Activated T-helper 17 cell treated with anti-CD3 and anti-CD28 coated beads, Interleukin-2, amount 50 U/mL, for 72 hours (primary cell): ENCODE measurements at regions not wholly inside any gene's neighbourhood (a gene's known extent, or its start where the extent isn't known, plus 50 kb on each side); places are given as distances from the start of the nearest gene placed in this dataset.

ENCODE experiments used
- ATAC-seq: fragments of 150-1000 bp; cut with Tn5 transposase; replicated peaks from 2 replicates; pipeline ENCODE4 v1.10.0; 2021; ENCODE audit warnings: mild to moderate bottlenecking, moderate library complexity
- H3K27ac Mint-ChIP-seq: one replicate; pipeline ENCODE4 v1.8.0; 2022; ENCODE audit warnings: mixed read lengths
- H3K27me3 Mint-ChIP-seq: one replicate; pipeline ENCODE4 v1.8.0; 2022; ENCODE audit warnings: mixed read lengths
- H3K36me3 Mint-ChIP-seq: one replicate; pipeline ENCODE4 v1.8.0; 2022; ENCODE audit warnings: low read depth, mild to moderate bottlenecking, mixed read lengths
- H3K4me1 Mint-ChIP-seq: one replicate; pipeline ENCODE4 v1.8.0; 2022; ENCODE audit warnings: mixed read lengths
- H3K4me3 Mint-ChIP-seq: one replicate; pipeline ENCODE4 v1.8.0; 2022; ENCODE audit warnings: mild to moderate bottlenecking, mixed read lengths
- H3K9me3 Mint-ChIP-seq: one replicate; pipeline ENCODE4 v1.8.0; 2022; ENCODE audit warnings: mixed read lengths

DNA sequence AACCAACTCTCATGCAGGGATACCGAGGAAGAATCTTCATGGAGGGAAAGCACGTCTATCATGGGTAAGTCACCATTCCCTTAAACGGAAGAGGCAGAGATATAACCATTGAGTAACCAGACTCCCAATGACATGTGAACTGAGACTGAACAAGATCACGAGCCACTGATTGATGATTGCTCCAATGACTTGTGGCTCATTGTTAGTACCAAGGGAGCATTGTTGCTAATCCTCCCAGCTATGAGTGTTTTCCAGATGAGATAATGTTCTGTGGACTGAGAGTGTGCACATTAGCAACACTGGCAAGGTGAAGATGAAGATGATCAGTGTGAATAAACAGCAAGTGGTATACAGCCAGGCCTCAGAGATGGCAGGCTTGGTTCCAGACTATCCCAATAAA, 219.2 kb upstream of the MAP3K1 start:
- Mint-ChIP-seq H3K36me3 (no peaks in the 10 kb centered on the region), H3K27me3 (no peaks in the 10 kb centered on the region), H3K4me3 (no peak overlapping the region), H3K4me1 (peaks cover 19% of the 10 kb centered on the region), H3K9me3 (no peaks in the 10 kb centered on the region), H3K27ac (no peak overlapping the region)
- ATAC-seq: no peak

DNA sequence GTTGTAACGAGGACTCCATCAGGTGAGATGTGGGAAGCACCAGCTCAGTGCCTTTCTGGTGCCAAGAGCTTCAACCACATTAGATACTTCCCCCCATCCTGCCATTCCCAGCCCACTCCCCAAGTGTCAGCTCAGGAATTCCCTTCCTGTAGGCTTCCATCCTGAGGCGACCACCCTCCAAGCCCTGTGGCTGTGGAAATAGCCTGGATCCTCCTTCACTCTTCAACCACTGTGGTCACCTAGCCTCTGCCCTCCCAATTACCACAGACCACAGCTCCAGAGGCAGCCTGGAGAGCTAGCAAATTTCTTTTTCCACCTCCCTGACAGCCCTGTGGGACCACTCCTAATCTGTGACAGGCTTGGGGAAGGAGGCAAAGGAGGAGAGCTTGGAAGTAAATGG, 219.8 kb upstream of the MAP3K1 start:
- H3K27ac Mint-ChIP-seq: no peak overlapping the region
- H3K9me3 Mint-ChIP-seq: no peaks in the 10 kb centered on the region
- no peak for ATAC-seq
- no peaks in the 10 kb centered on the region for H3K36me3 Mint-ChIP-seq
- H3K4me1 Mint-ChIP-seq: peaks cover 16% of the 10 kb centered on the region
- H3K27me3 Mint-ChIP-seq: no peaks in the 10 kb centered on the region
- H3K4me3 Mint-ChIP-seq: no peak overlapping the region

DNA sequence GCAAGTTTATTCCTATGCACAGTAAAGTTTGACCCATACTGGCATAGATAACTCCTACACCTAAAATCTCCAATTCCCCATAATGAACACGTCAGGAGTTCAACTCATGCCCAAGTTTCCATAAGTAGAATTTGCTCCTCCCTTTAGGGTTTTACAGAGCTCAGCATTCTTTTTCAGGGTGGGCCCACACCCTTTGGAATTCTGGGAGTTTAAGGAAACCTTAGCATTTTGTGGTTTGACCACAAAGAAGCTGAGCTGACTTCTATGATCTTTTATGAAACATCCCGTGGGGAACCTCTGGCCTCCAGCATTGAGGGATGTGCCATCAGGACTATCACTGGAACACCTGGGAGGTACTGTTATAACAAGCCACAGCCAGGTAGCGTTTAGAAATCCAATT, 220.6 kb upstream of the MAP3K1 start:
- no peak overlapping the region for H3K4me3 Mint-ChIP-seq
- no peaks in the 10 kb centered on the region for H3K27me3 Mint-ChIP-seq
- no peak for ATAC-seq
- H3K4me1 Mint-ChIP-seq: peaks cover 16% of the 10 kb centered on the region
- no peaks in the 10 kb centered on the region for H3K9me3 Mint-ChIP-seq
- H3K36me3 Mint-ChIP-seq: no peaks in the 10 kb centered on the region
- H3K27ac Mint-ChIP-seq: no peak overlapping the region

DNA sequence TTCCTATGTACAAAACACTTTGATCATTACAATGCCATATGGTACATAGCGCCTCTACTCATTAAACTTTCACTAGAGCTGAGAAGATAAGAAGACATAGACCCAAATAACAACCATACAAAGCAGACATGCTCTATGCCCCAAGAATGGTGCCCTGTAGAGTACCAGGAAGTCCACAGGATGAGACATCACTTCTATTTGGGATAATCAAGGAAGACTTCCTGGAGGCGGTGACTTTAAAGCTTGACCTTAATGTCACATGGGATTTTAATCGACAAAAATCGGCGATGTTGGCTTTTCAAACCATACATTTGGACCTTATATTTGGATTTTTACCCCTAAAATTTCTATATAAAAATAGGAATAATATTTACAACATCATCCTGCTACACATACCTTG, 224.3 kb upstream of the MAP3K1 start:
- H3K4me1 Mint-ChIP-seq: peaks cover 29% of the 10 kb centered on the region
- no peak overlapping the region for H3K4me3 Mint-ChIP-seq
- no peaks in the 10 kb centered on the region for H3K27me3 Mint-ChIP-seq
- no peak for ATAC-seq
- H3K9me3 Mint-ChIP-seq: peaks cover 5% of the 10 kb centered on the region
- H3K36me3 Mint-ChIP-seq: no peaks in the 10 kb centered on the region
- H3K27ac Mint-ChIP-seq: no peak overlapping the region

DNA sequence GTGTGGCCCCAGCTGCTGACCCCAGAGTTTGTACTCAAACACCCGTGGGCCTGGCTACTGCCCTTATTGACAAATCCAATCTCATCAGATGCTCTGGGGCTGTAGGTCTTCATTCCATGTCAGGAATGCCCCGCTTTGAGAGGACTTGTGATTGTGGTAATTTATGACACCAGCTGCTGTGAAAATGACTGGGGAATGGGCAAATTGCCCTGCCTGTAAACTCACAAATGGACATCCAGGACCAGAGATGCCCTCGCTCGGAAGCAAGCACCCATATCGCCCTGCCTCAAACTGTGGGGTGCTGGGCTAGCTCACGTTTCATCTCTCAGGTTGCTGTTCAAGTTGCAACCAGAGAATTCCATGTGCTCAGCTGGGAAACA, 225.9 kb upstream of the MAP3K1 start:
- H3K27ac Mint-ChIP-seq: peak overlapping the region; percentile 85
- H3K27me3 Mint-ChIP-seq: no peaks in the 10 kb centered on the region
- H3K36me3 Mint-ChIP-seq: no peaks in the 10 kb centered on the region
- peaks cover 5% of the 10 kb centered on the region for H3K9me3 Mint-ChIP-seq
- H3K4me1 Mint-ChIP-seq: peaks cover 35% of the 10 kb centered on the region
- ATAC-seq: no peak
- H3K4me3 Mint-ChIP-seq: peak overlapping the region; percentile 50

DNA sequence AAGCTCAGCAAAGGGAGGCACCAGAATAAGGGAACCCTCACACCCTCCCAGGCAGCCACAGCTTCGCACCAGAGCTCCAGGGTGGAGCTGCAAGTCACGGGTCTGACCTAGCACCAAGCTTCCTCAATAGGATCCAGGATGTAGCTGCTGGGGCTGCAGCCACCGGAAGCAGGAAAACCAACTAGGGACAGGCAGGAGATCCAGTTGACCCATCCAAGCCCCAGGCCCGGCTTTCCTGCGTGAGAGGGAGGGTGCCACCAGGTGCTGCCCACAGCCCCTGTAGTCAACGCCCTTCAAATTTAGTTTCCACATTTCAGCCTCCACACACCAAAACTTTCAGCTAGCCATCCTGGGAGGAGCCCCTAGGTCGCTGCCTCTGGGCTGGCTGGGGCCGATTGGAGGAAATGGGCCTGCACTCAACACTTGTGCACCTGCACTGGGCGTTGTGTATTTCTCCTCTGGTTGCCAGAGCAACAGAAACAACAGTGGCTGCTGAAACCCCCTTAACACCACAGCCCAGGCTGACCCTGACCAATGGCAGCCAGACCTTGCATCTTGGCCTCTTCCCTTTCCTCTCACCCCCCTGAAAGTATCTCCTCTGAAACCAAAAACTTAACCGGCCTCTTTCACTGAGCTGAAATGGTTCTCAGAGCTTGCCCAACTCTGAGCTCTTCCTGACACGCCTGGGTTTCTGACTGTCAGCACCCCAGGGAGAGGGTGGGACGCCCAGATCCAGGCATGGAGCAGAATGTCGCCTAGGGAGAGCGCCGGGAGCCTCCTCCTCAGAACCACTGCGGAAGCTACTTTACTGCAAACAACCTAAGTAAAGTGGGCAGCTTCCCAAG, 226.5 kb upstream of the MAP3K1 start:
- Mint-ChIP-seq H3K9me3 (peaks cover 5% of the 10 kb centered on the region), H3K27me3 (no peaks in the 10 kb centered on the region), H3K4me3 (peak overlapping the region; percentile 50), H3K36me3 (no peaks in the 10 kb centered on the region), H3K27ac (peak overlapping the region; percentile 85), H3K4me1 (peaks cover 33% of the 10 kb centered on the region)
- ATAC-seq: peak; percentile 81

DNA sequence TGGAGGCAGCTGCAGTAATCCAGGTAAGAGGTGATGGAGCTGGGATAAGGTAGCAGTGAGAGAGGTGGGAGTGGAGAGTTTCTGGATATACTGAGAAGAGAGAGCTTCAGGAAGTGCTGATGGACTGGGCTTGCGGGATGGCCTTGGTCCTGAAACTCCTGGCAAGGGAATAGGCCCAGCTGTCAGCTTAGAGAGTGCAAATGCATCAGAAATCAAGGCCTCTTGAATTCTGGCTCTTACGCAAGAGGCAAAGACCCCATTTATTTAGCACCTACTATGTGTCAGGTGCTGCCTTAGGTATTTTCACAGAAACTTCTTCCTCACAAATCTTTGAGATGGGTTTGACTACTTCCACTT, 227.2 kb upstream of the MAP3K1 start:
- peaks cover 5% of the 10 kb centered on the region for H3K9me3 Mint-ChIP-seq
- peaks cover 30% of the 10 kb centered on the region for H3K4me1 Mint-ChIP-seq
- peak overlapping the region; percentile 61 for H3K27ac Mint-ChIP-seq
- no peak for ATAC-seq
- peak overlapping the region; percentile 50 for H3K4me3 Mint-ChIP-seq
- no peaks in the 10 kb centered on the region for H3K27me3 Mint-ChIP-seq
- no peaks in the 10 kb centered on the region for H3K36me3 Mint-ChIP-seq

DNA sequence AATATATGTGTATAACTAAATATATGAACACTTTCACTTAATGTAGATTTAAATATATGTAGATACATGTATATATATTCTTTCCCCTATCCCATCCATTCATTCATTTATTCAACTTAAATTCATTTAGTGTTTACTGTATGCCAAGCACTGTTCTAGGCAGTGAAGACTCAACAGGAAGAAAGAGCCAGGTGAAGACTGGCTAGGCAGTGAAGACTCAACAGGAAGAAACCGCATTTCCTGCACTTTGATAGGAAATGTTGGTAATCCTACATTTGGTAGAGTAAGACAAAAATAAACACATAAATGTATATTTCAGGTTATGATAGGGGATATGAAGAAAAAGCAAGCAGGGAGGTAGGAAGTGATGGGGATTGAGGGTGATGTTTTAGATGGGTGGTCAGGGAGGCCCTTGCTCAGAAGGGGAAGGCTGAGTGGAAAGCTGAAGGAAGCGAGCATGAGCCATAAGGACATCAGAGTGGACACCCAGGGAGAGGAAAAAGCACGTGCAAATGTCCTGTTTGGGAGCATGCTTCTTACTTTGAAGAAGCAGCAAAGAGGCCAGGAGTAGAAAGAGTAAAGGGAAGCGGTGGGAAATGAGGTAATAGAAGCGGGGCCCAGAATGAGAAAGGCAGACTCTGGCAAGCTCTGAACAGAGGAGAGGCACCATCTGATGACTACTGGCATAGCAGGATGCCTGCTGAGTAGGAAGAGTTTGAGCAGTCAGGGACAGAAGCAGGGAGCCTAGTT, 227.8 kb upstream of the MAP3K1 start:
- Mint-ChIP-seq H3K9me3 (peaks cover 5% of the 10 kb centered on the region), H3K4me1 (peaks cover 30% of the 10 kb centered on the region), H3K4me3 (peak overlapping the region; percentile 50), H3K36me3 (no peaks in the 10 kb centered on the region), H3K27me3 (no peaks in the 10 kb centered on the region), H3K27ac (peak overlapping the region; percentile 61)
- no peak for ATAC-seq

DNA sequence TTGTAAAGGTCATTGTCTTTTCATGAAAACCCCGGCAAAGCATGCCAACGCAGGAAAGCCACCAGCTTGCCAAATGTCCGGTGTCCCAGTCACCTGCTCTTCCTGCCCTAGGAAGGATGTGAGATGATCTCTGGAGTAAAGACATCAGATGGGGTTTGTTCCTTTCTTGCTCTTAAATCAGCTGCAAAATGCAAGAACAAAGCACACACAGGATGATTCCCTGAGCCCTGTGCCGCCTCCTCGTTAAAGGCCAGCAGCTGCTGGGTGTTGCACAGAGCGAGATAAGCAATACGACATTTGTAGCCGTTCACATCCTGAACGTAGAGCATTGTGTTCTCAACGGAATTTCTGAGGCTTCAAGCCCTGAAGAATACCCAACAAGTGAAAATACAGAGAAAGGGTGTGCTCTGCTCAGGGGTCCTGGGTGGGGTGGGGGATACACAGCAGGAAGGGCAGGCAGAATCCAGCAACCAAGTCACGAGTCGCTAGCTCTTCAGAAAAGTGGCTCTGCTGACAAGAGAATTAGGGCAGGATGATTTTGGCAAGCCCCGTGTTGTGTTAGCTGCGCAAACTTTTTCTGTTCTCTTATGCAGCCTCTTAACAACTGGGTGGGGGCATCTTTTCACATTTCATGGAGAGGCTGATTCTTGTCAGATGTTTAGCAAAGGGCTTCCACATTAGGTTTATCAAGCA, 229.2 kb upstream of the MAP3K1 start:
- no peak overlapping the region for H3K27ac Mint-ChIP-seq
- ATAC-seq: no peak
- no peaks in the 10 kb centered on the region for H3K36me3 Mint-ChIP-seq
- H3K4me3 Mint-ChIP-seq: peak overlapping the region; percentile 50
- H3K4me1 Mint-ChIP-seq: peaks cover 30% of the 10 kb centered on the region
- no peaks in the 10 kb centered on the region for H3K27me3 Mint-ChIP-seq
- H3K9me3 Mint-ChIP-seq: peaks cover 5% of the 10 kb centered on the region

DNA sequence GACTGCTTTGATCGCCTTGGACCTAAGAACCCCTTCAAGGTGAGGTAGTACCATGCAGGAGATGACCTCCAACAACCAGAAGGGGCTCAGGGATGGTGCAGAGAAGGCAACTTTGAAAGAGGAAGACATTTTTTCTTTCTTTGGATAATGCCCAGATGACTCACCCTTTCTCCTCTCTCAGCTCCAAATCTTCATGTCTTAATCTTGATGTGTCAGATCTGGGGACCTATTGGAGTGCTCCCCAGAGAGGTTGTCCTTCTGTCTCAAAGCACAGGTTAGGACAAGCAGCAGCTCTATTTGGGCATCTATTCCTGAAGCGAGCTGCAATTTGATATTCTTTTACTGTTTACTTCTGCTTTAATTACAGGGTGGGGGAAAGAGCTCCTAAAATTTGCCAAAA, 229.9 kb upstream of the MAP3K1 start:
- peaks cover 5% of the 10 kb centered on the region for H3K9me3 Mint-ChIP-seq
- H3K4me1 Mint-ChIP-seq: peaks cover 30% of the 10 kb centered on the region
- no peak overlapping the region for H3K27ac Mint-ChIP-seq
- no peak overlapping the region for H3K4me3 Mint-ChIP-seq
- no peaks in the 10 kb centered on the region for H3K36me3 Mint-ChIP-seq
- no peak for ATAC-seq
- H3K27me3 Mint-ChIP-seq: no peaks in the 10 kb centered on the region

DNA sequence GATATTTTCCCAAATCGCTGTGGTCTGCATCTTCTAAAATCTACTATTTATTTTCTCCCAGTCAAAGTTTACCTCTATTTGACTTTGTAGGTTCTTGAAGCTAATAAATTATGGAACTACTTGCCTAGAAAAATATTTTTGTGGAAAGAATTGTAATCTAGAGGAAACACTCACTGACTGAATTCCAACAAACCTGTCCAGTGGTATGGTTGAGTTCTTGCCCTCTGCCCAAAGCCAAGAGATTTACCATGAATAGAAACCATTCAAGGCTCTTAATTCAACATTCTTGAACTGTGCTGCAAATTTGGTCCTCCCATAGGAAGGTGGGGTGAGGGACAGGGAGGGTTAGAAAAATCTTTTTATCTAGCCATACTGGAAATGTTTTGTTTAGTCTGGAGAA, 233.9 kb upstream of the MAP3K1 start:
- no peak overlapping the region for H3K4me3 Mint-ChIP-seq
- no peaks in the 10 kb centered on the region for H3K9me3 Mint-ChIP-seq
- H3K4me1 Mint-ChIP-seq: peaks cover 9% of the 10 kb centered on the region
- H3K27me3 Mint-ChIP-seq: no peaks in the 10 kb centered on the region
- H3K36me3 Mint-ChIP-seq: no peaks in the 10 kb centered on the region
- ATAC-seq: no peak
- no peak overlapping the region for H3K27ac Mint-ChIP-seq

DNA sequence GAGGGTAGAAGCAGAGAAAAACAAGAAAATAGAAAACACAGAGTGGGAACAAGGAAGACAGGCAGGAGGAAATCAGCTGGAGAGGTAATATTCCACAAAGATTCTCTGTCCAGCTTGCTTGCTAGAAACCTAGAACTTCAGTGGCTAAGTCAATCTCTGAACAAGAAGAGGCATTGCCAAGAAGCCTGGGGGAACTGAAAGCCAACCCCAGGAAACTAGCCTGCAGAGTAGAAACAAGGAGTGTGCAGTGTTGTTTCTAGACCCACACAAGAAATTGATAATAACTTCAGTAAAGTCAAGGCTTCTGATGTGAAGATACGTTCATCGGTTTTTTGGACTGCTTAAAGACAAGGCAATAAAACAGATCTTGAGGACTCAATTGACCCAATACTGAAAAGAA, 234.5 kb upstream of the MAP3K1 start:
- H3K36me3 Mint-ChIP-seq: no peaks in the 10 kb centered on the region
- no peak overlapping the region for H3K4me3 Mint-ChIP-seq
- H3K9me3 Mint-ChIP-seq: no peaks in the 10 kb centered on the region
- no peak overlapping the region for H3K27ac Mint-ChIP-seq
- ATAC-seq: no peak
- H3K4me1 Mint-ChIP-seq: peaks cover 6% of the 10 kb centered on the region
- no peaks in the 10 kb centered on the region for H3K27me3 Mint-ChIP-seq

DNA sequence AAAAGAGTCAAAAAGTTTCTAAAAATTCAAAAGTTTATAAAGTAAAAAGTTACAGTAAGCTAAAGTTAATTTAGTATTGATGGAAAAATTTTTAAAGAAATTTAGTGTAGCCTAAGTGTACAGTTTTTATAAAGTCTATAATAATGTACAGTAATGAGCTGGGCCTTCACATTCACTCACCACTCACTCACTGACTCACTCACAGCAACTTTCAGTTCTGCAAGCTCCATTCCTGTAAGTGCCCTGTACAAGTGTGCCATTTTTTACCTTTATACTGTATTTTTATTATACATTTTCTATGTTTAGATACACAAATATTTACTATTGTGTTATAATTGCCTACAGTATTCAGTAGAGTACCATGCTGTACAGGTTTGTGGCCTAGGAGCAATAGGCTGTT, 239.5 kb upstream of the MAP3K1 start:
- peak; percentile 86 for ATAC-seq

DNA sequence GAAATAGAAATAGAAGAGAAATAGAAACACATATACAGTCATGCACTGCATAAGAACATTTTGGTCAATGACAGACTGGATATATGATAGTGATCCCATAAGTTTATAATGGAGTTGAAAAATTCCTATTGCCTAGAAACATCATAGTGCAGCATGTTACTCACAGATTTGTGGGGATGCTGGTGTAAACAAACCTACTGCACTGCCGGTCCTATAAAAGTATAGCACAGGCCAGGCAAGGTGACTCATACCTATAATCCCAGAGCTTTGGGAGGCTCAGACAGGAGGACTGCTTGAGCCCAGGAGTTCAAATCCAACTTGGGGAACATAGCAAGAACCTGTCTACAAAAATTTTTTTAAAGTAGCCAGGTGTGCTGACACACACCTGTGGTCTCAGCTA, 240.6 kb upstream of the MAP3K1 start:
- ATAC-seq: no peak
- Mint-ChIP-seq H3K4me1 (no peaks in the 10 kb centered on the region), H3K4me3 (no peak overlapping the region), H3K9me3 (peaks cover 9% of the 10 kb centered on the region), H3K27ac (no peak overlapping the region), H3K27me3 (no peaks in the 10 kb centered on the region), H3K36me3 (no peaks in the 10 kb centered on the region)

More for the DNA sequence above, 239.5 kb upstream of the MAP3K1 start:
- Mint-ChIP-seq H3K4me1 (no peaks in the 10 kb centered on the region), H3K27me3 (no peaks in the 10 kb centered on the region), H3K9me3 (peaks cover 9% of the 10 kb centered on the region), H3K4me3 (no peak overlapping the region), H3K27ac (no peak overlapping the region), H3K36me3 (no peaks in the 10 kb centered on the region)

DNA sequence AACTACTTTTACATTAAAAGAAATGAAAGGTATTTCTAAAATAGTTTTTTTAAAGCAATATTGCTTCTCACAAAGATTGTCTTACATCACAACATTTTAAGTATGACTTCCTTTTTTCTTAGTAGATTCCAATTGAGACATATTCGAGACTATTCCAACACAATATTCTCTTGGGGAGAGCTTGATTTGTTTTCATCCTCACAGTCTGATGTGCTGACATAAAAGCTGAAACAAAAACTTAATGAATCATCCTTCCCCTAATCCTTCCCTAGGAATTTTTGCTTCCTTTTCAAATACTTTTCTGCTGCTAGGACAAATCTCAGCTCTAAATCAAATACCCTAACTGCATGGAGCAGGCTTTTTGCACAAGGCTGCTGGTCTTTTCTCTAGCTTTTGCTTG, 245.8 kb upstream of the MAP3K1 start:
- ATAC-seq: no peak
- Mint-ChIP-seq H3K4me1 (peaks cover 3% of the 10 kb centered on the region), H3K27me3 (no peaks in the 10 kb centered on the region), H3K36me3 (no peaks in the 10 kb centered on the region), H3K27ac (no peak overlapping the region), H3K9me3 (peaks cover 9% of the 10 kb centered on the region), H3K4me3 (no peak overlapping the region)
